Vagina (tissue), 2 donors: ENCODE measurements at regions not wholly inside any gene's neighbourhood (a gene's known extent, or its start where the extent isn't known, plus 50 kb on each side); places are given as distances from the start of the nearest gene placed in this dataset.

ENCODE experiments used
- CTCF ChIP-seq, 3 experiments: fragments of 450-650 bp in 2 of 3; fragments of 200-600 bp in 1 of 3; sonication (generic) in 1 of 3; IDR thresholded peaks; one replicate each; pipeline ENCODE4 v1.5.1; 2017 to 2019; ENCODE audit warnings: antibody characterized with exemption in 3 of 3, mild to moderate bottlenecking in 2 of 3, moderate library complexity in 2 of 3
- POLR2A ChIP-seq, 2 donors: fragments of 450-650 bp; IDR thresholded peaks; one replicate each; pipeline ENCODE4 v1.6.1; 2017; ENCODE audit warnings: antibody characterized with exemption in 2 of 2, mild to moderate bottlenecking in 2 of 2, moderate library complexity in 2 of 2
- POLR2AphosphoS5 ChIP-seq, 2 donors: sonication (generic); formaldehyde crosslinking; IDR thresholded peaks; one replicate each; pipeline ENCODE4 v1.9.0; 2017; ENCODE audit warnings: antibody characterized with exemption in 2 of 2, mild to moderate bottlenecking in 2 of 2, low read depth in 1 of 2; ENCODE audit not compliant: insufficient read depth in 1 of 2

- TF ChIP-seq POLR2AphosphoS5 (IDR thresholded peaks at IDR 0.05; ENCODE audit: insufficient read depth in 1 of 2, low read depth in 1 of 2): no peak
- TF ChIP-seq POLR2A (IDR thresholded peaks at IDR 0.05): no peak
- no peak for TF ChIP-seq CTCF (IDR thresholded peaks at IDR 0.05)
Measured at GRCh38 chr2:7971248-7971647, 710.6 kb upstream of the ID2 start.
